ENCODE measurements at regions not wholly inside any gene's neighbourhood (a gene's known extent, or its start where the extent isn't known, plus 50 kb on each side); places are given as distances from the start of the nearest gene placed in this dataset.

DNA sequence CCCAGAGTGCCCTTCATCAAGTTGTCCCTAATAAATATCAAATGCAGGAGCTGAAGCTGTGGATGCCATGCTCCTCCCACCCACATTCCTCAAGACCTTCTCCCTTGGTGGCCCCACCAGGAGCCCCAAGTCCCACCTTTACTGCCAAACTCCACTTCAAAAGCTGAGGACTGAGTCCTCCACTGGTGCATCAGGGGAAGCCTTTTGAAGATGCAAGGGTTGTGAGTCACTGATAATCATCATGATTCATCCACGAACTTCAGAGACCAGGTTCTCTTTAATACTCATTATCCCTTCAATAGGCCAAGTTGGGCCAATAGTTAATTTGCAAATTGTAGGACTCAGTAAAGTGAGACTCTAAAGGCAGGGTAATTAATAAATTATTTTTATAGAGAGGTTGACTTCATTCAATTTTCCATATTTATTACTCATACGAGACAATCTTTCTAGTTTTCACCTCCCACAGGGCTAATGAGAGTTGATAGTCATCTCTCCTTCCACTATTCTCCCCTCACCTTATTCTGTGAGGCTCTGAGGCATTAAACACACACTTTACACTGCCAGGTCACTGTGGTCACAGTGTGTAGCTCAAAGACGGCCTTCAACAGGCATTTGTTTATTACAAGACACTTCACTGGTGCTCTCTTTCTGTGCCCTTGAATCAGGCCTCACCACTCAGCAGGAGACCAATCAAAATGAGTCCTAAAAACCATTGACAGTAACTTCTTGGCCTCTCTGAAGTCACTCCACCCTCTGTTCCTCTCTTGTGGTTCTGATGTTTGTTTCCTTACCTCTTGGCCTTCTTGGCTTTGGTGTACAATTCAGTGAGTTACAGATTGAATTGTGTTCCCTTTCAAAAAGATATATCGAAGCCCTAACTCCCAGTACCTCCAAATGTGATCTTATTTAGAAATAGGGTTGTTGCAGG, 99.9 kb downstream of the TRIB2 start:
- Histone ChIP-seq H2BK15ac (ENCODE audit: low read length) (no peak overlapping the region), H3K27me3 (replicated peaks in 1 of 4; ENCODE audit: control insufficient read depth in 3 of 4, extremely low read depth in 1 of 4, insufficient read depth in 3 of 4, low read length in 3 of 4) (no peaks in the 10 kb centered on the region), H2BK5ac (ENCODE audit: low read depth, low read length) (no peak overlapping the region), H3K23ac (ENCODE audit: insufficient read length) (no peak overlapping the region), H2AFZ (ENCODE audit: low read length) (no peak overlapping the region), H4K5ac (ENCODE audit: insufficient read length, low read depth, low read length) (no peak overlapping the region), H2BK12ac (ENCODE audit: low read depth, low read length) (no peak overlapping the region), H3K36me3 (ENCODE audit: control insufficient read depth in 2 of 4, insufficient read depth in 4 of 4, low read length in 3 of 4) (no peaks in the 10 kb centered on the region), H3K14ac (ENCODE audit: insufficient read length) (no peak overlapping the region), H3K56ac (replicated peaks; ENCODE audit: insufficient read length, low read depth, low read length) (no peak overlapping the region), H3K18ac (ENCODE audit: extremely low read depth, low read length) (no peak overlapping the region), H3K27ac (ENCODE audit: low read depth, low read length) (no peak overlapping the region), H4K8ac (ENCODE audit: extremely low read depth, insufficient read depth, low read length) (no peak overlapping the region), H3K4me3 (ENCODE audit: extremely low read depth in 1 of 4, insufficient read depth in 2 of 4, low read depth in 3 of 4, low read length in 4 of 4) (no peak overlapping the region), H3K4ac (replicated peaks; ENCODE audit: insufficient read length, low read depth, low read length) (no peak overlapping the region), H3K9ac (replicated peaks in 1 of 4; ENCODE audit: extremely low read depth in 1 of 4, low read depth in 3 of 4, low read length in 3 of 4) (no peak overlapping the region), H2AK5ac (ENCODE audit: low read depth, low read length) (no peak overlapping the region), H2BK20ac (ENCODE audit: low read length) (no peak overlapping the region), H3K23me2 (ENCODE audit: low read depth, low read length) (no peaks in the 10 kb centered on the region), H2BK120ac (replicated peaks; ENCODE audit: low read depth, low read length) (no peak overlapping the region), H4K20me1 (replicated peaks in 1 of 2; ENCODE audit: control insufficient read depth in 1 of 2, insufficient read depth in 2 of 2, low read length in 2 of 2) (no peaks in the 10 kb centered on the region), H4K91ac (replicated peaks; ENCODE audit: insufficient read length, low read length) (no peak overlapping the region), H3K4me2 (ENCODE audit: insufficient read depth in 1 of 2, low read depth in 2 of 2, low read length in 2 of 2) (no peak overlapping the region), H3K79me2 (ENCODE audit: control insufficient read depth in 1 of 2, insufficient read depth in 2 of 2, low read length in 2 of 2) (no peaks in the 10 kb centered on the region), H3K4me1 (replicated peaks in 1 of 4; ENCODE audit: control insufficient read depth in 3 of 4, insufficient read depth in 4 of 4, low read length in 3 of 4) (no peaks in the 10 kb centered on the region), H3K9me3 (ENCODE audit: insufficient read depth in 2 of 2, low read depth in 1 of 2, low read length in 1 of 2) (no peaks in the 10 kb centered on the region), H3K79me1 (ENCODE audit: low read depth, low read length) (no peaks in the 10 kb centered on the region)
- DNase-seq (ENCODE audit: low read depth in 1 of 2, low spot score in 2 of 2) (no peak), FAIRE-seq (no peak)
- CTCF ChIA-PET (ENCODE audit: partially characterized antibody): interaction anchor here (0.6 to 2.0 kb wide), 3 partner anchors 47 to 114 kb away, joined by 3 to 5 read pairs (median 3); no protein-coding TSS in a partner anchor
- POLR2A ChIA-PET (ENCODE audit: partially characterized antibody): no interaction called here
- 92% methylated on average over 4 of the region's 4 CpGs; no CpG with 5 or more reads in 1 of the 2 experiments for WGBS, 2 experiments (ENCODE audit: extremely low coverage in 1 of 2, insufficient coverage in 1 of 2, insufficient read length in 1 of 2, insufficient replicate concordance in 2 of 2, low coverage in 1 of 2, low lambda C conversion rate in 2 of 2, missing lambda C conversion rate in 1 of 2)
- TF ChIP-seq USF2 (IDR thresholded peaks at IDR 0.05; ENCODE audit: low read length): no peak
- no peak for TF ChIP-seq TAF7 (optimal IDR thresholded peaks at IDR 0.05; ENCODE audit: borderline replicate concordance, low read depth, low read length)
- no peak for TF ChIP-seq SIN3A (conservative IDR thresholded peaks at IDR 0.05 in 1 of 2, IDR thresholded peaks at IDR 0.05 in 1 of 2; ENCODE audit: low read depth in 1 of 2, low read length in 2 of 2)
- no peak for TF ChIP-seq YY1 (IDR thresholded peaks at IDR 0.05; ENCODE audit: low read depth, low read length)
- no peak for TF ChIP-seq POU5F1 (IDR thresholded peaks at IDR 0.05; ENCODE audit: low read depth, low read length)
- no peak for TF ChIP-seq BRCA1 (IDR thresholded peaks at IDR 0.05; ENCODE audit: low read depth, low read length)

Measured in H1 (cell line).